GM06990 (cell line): ENCODE measurements at regions not wholly inside any gene's neighbourhood (a gene's known extent, or its start where the extent isn't known, plus 50 kb on each side); places are given as distances from the start of the nearest gene placed in this dataset.

ENCODE experiments used
- DNase-seq: peaks from one replicate; pipeline ENCODE4 v3.0.0-alpha.2; 2011; ENCODE audit not compliant: insufficient read length; ENCODE audit errors: extremely low read depth
- H3K27me3 ChIP-seq: replicated peaks from 2 replicates; pipeline ENCODE4 v1.6.0; 2011; ENCODE audit warnings: low read length; ENCODE audit not compliant: control insufficient read depth, insufficient read depth
- H3K36me3 ChIP-seq: 2 replicates; pipeline ENCODE4 v1.5.1; 2011; ENCODE audit warnings: low read length; ENCODE audit not compliant: control insufficient read depth, insufficient read depth
- H3K4me3 ChIP-seq: replicated peaks from 2 replicates; pipeline ENCODE4 v1.5.1; 2011; ENCODE audit warnings: low read depth, mild to moderate bottlenecking, control low read depth, low read length
- CTCF ChIP-seq: IDR thresholded peaks from 2 replicates; pipeline ENCODE4 v1.5.1; 2011; ENCODE audit warnings: low read length, control low read depth, mild to moderate bottlenecking, inconsistent platforms; ENCODE audit not compliant: insufficient read depth, poor library complexity, severe bottlenecking

- no peak for DNase-seq
- no peak for TF ChIP-seq CTCF
- no peaks in the 10 kb centered on the region for H3K36me3 ChIP-seq
Observed at GRCh38 chr14:49467091-49467490, 119.1 kb downstream of the RPS29 start.

GRCh38 chr14:49464885-49465284 is 121.3 kb downstream of the RPS29 start:
- TF ChIP-seq CTCF, result peak; percentile 17
- H3K27me3 ChIP-seq, result no peaks in the 10 kb centered on the region
- no peaks in the 10 kb centered on the region for H3K36me3 ChIP-seq
- DNase-seq, result no peak
- no peak overlapping the region for H3K4me3 ChIP-seq

More at GRCh38 chr14:49467091-49467490, 119.1 kb downstream of the RPS29 start:
- no peak overlapping the region for H3K4me3 ChIP-seq
- no peaks in the 10 kb centered on the region for H3K27me3 ChIP-seq

- no peak for TF ChIP-seq CTCF
- Histone ChIP-seq H3K27me3 (no peaks in the 10 kb centered on the region), H3K4me3 (no peak overlapping the region), H3K36me3 (no peaks in the 10 kb centered on the region)
- DNase-seq, result no peak
Observed at GRCh38 chr14:49463146-49463545, 123.0 kb downstream of the RPS29 start.

GRCh38 chr14:49461529-49462401 is 124.4 kb downstream of the RPS29 start:
- Histone ChIP-seq H3K27me3 (no peaks in the 10 kb centered on the region), H3K36me3 (no peaks in the 10 kb centered on the region), H3K4me3 (no peak overlapping the region)
- DNase-seq, result peak; percentile 14
- TF ChIP-seq CTCF, result peak; percentile 59

- H3K4me3 ChIP-seq, result no peak overlapping the region
- TF ChIP-seq CTCF, result no peak
- DNase-seq, result no peak
- no peaks in the 10 kb centered on the region for H3K27me3 ChIP-seq
- H3K36me3 ChIP-seq, result no peaks in the 10 kb centered on the region
Observed at GRCh38 chr14:49460662-49461061, 125.5 kb downstream of the RPS29 start.
